ENCODE measurements at regions not wholly inside any gene's neighbourhood (a gene's known extent, or its start where the extent isn't known, plus 50 kb on each side); places are given as distances from the start of the nearest gene placed in this dataset.
"Not testable (repeated sequence)": the region's sequence is repeated elsewhere in the genome, so short reads cannot be mapped to it uniquely, and the experiment has no call there.

DNA sequence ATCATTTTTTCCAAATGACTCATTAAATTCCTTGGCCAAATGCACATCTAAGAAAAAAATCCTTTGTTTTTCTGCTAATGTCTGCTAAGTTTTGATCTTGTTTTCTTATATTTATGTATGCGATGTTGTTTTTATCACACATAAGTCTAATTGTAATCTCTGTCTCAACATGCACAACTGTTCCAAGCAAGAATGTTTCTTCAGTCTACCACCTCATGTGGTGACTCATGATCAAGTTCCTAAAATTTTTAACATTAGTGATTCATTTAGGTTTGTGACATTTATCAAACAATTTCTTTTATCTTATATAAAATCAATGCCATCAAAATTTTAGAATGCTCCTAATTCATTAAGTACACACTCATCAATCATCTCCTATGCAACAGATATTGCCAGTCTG, 763.9 kb upstream of the FAM174A start:
- no peak for DNase-seq (ENCODE audit: extremely low read depth, low read depth)
- TF ChIP-seq, protein P1, sequence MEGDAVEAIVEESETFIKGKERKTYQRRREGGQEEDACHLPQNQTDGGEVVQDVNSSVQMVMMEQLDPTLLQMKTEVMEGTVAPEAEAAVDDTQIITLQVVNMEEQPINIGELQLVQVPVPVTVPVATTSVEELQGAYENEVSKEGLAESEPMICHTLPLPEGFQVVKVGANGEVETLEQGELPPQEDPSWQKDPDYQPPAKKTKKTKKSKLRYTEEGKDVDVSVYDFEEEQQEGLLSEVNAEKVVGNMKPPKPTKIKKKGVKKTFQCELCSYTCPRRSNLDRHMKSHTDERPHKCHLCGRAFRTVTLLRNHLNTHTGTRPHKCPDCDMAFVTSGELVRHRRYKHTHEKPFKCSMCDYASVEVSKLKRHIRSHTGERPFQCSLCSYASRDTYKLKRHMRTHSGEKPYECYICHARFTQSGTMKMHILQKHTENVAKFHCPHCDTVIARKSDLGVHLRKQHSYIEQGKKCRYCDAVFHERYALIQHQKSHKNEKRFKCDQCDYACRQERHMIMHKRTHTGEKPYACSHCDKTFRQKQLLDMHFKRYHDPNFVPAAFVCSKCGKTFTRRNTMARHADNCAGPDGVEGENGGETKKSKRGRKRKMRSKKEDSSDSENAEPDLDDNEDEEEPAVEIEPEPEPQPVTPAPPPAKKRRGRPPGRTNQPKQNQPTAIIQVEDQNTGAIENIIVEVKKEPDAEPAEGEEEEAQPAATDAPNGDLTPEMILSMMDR (IDR thresholded peaks at IDR 0.05; ENCODE audit: low read depth, low read length) = no peak

DNA sequence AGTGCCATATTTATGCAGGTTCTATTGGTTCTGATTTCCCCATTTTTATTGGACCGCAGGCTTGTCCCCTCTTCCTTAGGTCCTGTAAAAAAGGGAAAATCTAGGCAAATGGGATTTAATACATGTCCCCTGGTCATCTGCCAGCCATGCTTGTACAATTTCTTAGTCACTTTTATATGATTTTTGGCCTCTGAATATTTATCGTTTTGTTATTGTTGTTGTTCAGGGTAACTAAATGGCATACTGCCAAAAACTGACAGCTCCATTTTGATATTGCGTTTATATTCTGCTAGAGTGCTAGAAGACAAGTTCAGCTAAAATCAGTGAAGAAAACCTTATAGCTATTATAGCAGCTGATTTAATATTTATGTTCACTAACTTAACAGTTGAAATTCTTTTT, 770.2 kb upstream of the FAM174A start:
- no peak for DNase-seq (ENCODE audit: extremely low read depth, low read depth)
- TF ChIP-seq, protein P1 (IDR thresholded peaks at IDR 0.05; ENCODE audit: low read depth, low read length) = no peak

DNA sequence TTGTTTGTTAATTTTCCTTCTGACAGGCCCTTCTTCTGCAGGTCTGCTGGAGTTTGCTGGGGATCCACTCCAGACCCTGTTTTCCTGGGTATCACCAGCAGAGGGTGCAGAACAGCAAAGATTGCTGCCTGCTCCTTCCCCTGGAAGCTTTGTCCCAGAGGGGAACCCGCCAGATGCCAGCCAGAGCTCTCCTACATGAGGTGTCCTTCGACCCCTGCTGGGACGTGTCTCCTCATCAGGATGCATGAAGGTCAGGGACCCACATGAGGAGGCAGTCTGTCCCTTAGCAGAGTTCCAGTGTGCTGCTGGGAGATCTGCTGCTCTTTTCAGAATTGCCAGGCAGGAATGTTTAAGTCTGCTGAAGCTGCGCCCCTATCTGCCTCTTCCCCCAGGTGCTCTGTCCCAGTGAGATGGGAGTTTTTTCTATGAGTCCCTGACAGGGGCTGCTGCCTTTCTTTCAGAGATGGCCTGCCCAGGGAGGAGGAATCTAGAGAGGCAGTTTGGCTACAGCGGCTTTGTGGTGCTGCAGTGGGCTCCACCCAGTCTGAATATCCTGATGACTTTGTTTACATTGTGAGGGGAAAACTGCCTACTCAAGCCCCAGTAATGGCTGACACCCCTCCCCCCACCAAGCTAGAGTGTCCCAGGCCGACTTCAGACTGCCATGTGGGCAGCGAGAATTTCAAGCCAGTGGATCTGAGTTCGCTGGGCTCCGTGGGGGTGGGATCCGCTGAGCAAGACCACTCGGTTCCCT, 772.0 kb upstream of the FAM174A start:
- DNase-seq (ENCODE audit: extremely low read depth, low read depth) = no peak
- TF ChIP-seq, protein P1 (IDR thresholded peaks at IDR 0.05; ENCODE audit: low read depth, low read length) = no peak

DNA sequence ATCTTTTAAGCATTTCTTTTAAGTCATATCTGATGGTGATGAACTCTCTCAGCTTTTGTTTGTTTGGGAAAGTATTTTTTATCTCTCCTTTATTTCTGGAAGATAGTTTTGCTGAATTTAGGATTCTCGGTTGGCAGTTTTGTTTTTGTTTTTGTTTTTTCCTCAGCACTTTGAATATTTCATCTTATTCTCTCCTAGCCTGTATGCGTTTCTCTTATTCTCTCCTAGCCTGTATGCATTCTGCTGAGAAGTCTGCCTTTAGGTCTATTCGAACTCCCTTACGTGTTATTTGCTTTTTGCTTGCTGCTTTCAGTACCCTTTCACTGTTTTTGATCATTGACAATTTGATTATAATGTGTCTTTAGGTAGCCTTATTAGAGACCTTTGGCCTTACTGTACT, 787.8 kb upstream of the FAM174A start:
- TF ChIP-seq, protein P1 (IDR thresholded peaks at IDR 0.05; ENCODE audit: low read depth, low read length) = no peak
- DNase-seq (ENCODE audit: extremely low read depth, low read depth) = no peak

DNA sequence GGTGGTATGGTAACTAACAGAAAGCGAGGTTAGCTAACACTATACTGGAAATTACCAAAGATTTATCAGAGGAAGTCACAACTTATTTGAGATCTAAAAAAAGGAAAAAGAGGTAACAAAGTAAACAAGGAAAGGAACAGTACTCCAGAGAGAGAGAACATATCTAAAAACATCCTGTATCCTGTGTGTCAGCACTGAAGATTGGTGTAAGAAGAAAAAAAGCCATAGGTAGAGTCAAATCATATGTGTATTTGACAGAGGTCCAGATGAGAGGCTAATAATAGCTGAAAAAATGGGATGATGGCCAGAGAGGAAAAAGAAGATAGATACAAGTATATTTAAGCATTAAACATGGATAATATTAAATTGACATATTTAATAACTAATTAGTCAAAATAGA, 802.0 kb upstream of the FAM174A start:
- not testable (repeated sequence) for DNase-seq (ENCODE audit: extremely low read depth, low read depth)

DNA sequence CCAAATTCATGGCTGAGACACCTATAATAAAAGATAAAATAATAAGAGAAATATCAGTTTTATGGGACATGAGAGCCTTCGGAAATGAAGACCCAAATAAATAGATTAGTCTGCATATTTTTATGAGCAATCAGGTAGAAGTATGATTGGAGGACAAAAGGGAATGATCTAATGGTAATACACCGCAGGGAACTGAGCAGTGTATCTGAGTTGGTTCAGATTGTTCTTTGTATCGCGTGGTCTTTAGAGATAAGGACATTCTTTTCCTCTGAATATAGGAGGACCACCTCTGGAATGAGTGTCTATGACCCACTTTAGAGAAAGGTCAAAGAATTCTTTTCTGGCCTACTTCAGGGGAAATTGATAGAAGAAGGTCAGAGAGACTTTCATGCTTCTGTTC, 801.8 kb upstream of the CHD1 start:
- DNase-seq (ENCODE audit: extremely low read depth, low read depth) = not testable (repeated sequence)

DNA sequence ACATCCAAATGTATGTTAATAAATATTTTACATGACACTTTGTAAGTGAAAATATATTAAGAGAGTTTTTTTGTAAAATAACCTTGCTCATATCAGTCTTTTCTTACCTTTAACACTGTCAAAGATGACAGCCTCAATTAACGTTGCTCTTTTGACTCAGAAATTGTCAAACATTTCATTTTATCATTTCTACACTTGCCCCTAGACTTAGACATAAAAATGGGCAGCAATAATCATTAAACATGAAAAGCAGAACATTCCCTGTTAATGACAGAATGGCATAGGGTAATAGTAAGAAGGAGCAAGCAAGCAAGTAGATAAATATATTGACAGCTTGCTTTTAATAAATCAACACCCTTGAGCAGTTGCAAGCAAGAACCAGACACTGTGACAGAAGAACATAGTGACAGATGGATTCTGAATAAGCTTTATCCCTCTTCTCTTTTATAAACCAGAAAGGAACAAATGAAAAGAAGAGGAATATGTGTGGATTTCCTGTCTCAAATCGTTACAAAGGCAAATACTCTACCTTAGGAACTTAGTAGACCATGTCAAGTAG, 796.0 kb upstream of the CHD1 start:
- TF ChIP-seq, protein P1 (IDR thresholded peaks at IDR 0.05; ENCODE audit: low read depth, low read length) = no peak
- DNase-seq (ENCODE audit: extremely low read depth, low read depth) = no peak

DNA sequence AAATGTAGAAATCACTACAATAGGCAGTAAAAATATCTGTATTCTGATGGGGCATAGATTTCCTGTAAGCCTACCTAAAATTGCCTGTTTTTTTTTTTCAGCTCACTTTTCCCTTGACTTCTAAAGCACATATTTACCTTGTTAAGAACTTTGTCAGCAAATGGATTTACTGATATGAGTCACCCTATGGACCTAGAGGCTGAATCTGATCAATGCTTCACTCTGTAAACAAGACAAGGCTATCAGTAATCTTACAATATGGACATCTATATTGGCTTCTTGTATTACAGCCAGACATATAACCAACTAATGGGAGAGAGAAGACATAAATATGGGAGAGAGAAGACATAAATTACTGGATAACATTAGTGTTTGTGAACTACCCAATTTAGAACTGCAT, 792.7 kb upstream of the CHD1 start:
- TF ChIP-seq, protein P1 (IDR thresholded peaks at IDR 0.05; ENCODE audit: low read depth, low read length) = no peak
- DNase-seq (ENCODE audit: extremely low read depth, low read depth) = no peak

Measured in AG09319 (cell line).